HEK293T (cell line): ENCODE measurements at regions not wholly inside any gene's neighbourhood (a gene's known extent, or its start where the extent isn't known, plus 50 kb on each side); places are given as distances from the start of the nearest gene placed in this dataset.
"Not testable (repeated sequence)": the region's sequence is repeated elsewhere in the genome, so short reads cannot be mapped to it uniquely, and the experiment has no call there.

Experiments
- HDGF ChIP-seq: fragments of 450-650 bp; IDR thresholded peaks from 2 replicates; pipeline ENCODE4 v1.6.1; 2017; ENCODE audit warnings: antibody characterized with exemption, borderline replicate concordance
- LEF1 ChIP-seq: fragments of 450-650 bp; IDR thresholded peaks from 2 replicates; pipeline ENCODE4 v1.6.1; 2017; ENCODE audit warnings: mild to moderate bottlenecking, borderline replicate concordance

- TF ChIP-seq LEF1, HDGF: not testable (repeated sequence)
Observed at GRCh38 chr9:113740508-113741500, 135.3 kb upstream of the ZNF618 start.
